ENCODE measurements at regions not wholly inside any gene's neighbourhood (a gene's known extent, or its start where the extent isn't known, plus 50 kb on each side); places are given as distances from the start of the nearest gene placed in this dataset.

DNA sequence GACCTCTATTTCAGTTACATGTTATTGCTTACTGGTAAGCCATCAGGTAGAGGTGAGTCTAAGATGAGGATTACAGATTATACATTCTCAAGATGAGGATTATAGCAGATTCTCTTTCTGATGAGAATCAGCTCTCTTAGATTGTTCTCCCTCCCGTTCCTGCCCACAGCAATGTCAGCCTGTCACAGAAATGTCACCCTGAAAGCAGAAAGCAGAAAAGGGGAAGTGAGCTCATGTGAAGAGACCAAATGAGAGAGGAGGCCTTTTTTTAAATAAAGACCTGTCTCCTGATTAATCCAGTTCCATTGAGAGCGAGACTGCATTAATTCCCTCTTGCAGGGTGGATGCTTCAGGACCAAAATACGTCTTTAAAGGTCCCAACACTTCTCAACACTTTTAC, 445.6 kb downstream of the KCTD12 start:
- Mint-ChIP-seq H3K27me3 (ENCODE audit: unreplicated experiment) (peaks cover 6% of the 10 kb centered on the region), H3K4me3 (ENCODE audit: unreplicated experiment) (no peak overlapping the region), H3K27ac (ENCODE audit: unreplicated experiment) (no peak overlapping the region), H3K9me3 (ENCODE audit: unreplicated experiment) (peaks cover 12% of the 10 kb centered on the region), H3K4me1 (ENCODE audit: unreplicated experiment) (no peaks in the 10 kb centered on the region), H3K36me3 (ENCODE audit: unreplicated experiment) (no peaks in the 10 kb centered on the region)
- TF ChIP-seq, protein P1, sequence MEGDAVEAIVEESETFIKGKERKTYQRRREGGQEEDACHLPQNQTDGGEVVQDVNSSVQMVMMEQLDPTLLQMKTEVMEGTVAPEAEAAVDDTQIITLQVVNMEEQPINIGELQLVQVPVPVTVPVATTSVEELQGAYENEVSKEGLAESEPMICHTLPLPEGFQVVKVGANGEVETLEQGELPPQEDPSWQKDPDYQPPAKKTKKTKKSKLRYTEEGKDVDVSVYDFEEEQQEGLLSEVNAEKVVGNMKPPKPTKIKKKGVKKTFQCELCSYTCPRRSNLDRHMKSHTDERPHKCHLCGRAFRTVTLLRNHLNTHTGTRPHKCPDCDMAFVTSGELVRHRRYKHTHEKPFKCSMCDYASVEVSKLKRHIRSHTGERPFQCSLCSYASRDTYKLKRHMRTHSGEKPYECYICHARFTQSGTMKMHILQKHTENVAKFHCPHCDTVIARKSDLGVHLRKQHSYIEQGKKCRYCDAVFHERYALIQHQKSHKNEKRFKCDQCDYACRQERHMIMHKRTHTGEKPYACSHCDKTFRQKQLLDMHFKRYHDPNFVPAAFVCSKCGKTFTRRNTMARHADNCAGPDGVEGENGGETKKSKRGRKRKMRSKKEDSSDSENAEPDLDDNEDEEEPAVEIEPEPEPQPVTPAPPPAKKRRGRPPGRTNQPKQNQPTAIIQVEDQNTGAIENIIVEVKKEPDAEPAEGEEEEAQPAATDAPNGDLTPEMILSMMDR (IDR thresholded peaks at IDR 0.05), result no peak
- no peak for DNase-seq (ENCODE audit: extremely low spot score, unreplicated experiment)

DNA sequence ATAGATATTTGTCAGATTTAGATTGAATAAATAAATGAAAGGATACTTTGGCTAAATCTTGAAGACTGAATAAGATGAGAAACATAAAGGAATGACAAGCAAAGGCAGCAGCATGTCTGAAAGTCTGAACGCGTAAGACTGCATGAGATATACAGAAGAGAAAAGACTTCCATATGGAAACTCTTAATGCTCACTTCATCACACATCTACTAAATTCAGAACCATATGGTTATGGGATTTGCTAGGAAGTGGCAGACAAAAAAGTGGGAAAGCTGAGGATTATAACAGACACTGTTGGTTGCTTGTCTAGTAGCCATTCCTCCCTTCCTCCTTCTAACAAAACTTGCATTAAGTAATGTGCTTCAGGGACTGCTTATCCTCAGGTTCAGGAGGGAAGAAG, 446.7 kb downstream of the KCTD12 start:
- Mint-ChIP-seq H3K27me3 (ENCODE audit: unreplicated experiment) (peaks cover 6% of the 10 kb centered on the region), H3K4me3 (ENCODE audit: unreplicated experiment) (no peak overlapping the region), H3K4me1 (ENCODE audit: unreplicated experiment) (no peaks in the 10 kb centered on the region), H3K36me3 (ENCODE audit: unreplicated experiment) (no peaks in the 10 kb centered on the region), H3K9me3 (ENCODE audit: unreplicated experiment) (peaks cover 12% of the 10 kb centered on the region), H3K27ac (ENCODE audit: unreplicated experiment) (no peak overlapping the region)
- no peak for DNase-seq (ENCODE audit: extremely low spot score, unreplicated experiment)
- TF ChIP-seq, protein P1 (IDR thresholded peaks at IDR 0.05), result no peak

DNA sequence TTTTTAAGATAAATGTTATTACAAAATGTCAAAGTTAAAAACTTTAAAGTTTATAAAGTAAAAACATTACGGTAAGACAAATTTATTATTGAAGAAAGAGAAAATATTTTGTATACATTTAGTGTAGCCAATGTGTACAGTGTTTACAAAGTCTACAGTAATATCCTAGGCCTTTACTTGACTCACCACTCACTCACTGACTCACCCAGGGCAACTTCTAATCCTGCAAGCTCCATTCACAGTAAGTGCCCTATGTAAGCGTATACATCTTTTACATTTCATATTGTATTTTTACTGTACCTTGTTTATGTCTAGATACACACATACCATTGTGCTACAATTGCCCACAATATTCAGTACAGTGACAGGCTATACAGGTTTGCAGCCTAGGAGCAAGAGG, 448.2 kb downstream of the KCTD12 start:
- no peak for DNase-seq (ENCODE audit: extremely low spot score, unreplicated experiment)
- H3K4me3 Mint-ChIP-seq (ENCODE audit: unreplicated experiment), result no peak overlapping the region
- H3K36me3 Mint-ChIP-seq (ENCODE audit: unreplicated experiment), result no peaks in the 10 kb centered on the region
- TF ChIP-seq, protein P1 (IDR thresholded peaks at IDR 0.05), result no peak
- H3K27ac Mint-ChIP-seq (ENCODE audit: unreplicated experiment), result no peak overlapping the region
- peaks cover 7% of the 10 kb centered on the region for H3K9me3 Mint-ChIP-seq (ENCODE audit: unreplicated experiment)
- H3K27me3 Mint-ChIP-seq (ENCODE audit: unreplicated experiment), result peaks cover 6% of the 10 kb centered on the region
- no peaks in the 10 kb centered on the region for H3K4me1 Mint-ChIP-seq (ENCODE audit: unreplicated experiment)

DNA sequence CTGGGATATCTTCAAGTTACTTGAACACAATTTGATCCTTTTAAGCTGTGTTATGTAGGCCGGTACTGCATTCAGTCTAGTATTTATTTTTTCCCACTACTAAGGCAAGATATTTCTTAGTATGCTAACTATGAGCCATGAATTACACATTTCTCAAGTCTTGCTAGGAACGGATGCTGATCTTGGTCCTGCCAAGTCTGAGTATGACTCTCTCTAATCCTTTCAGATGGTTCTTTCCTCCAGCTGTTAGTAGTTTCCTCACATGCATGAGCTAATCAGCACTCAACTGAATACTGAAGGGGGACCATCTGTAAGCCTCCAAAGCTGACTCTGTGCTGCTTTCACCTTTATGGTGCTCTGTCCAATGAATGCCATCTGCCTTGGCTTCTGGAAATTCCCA, 460.3 kb downstream of the KCTD12 start:
- Mint-ChIP-seq H3K27ac (ENCODE audit: unreplicated experiment) (no peak overlapping the region), H3K36me3 (ENCODE audit: unreplicated experiment) (no peaks in the 10 kb centered on the region), H3K4me3 (ENCODE audit: unreplicated experiment) (no peak overlapping the region), H3K9me3 (ENCODE audit: unreplicated experiment) (no peaks in the 10 kb centered on the region), H3K4me1 (ENCODE audit: unreplicated experiment) (no peaks in the 10 kb centered on the region), H3K27me3 (ENCODE audit: unreplicated experiment) (peaks cover 16% of the 10 kb centered on the region)
- TF ChIP-seq, protein P1 (IDR thresholded peaks at IDR 0.05), result no peak
- DNase-seq (ENCODE audit: extremely low spot score, unreplicated experiment), result no peak

DNA sequence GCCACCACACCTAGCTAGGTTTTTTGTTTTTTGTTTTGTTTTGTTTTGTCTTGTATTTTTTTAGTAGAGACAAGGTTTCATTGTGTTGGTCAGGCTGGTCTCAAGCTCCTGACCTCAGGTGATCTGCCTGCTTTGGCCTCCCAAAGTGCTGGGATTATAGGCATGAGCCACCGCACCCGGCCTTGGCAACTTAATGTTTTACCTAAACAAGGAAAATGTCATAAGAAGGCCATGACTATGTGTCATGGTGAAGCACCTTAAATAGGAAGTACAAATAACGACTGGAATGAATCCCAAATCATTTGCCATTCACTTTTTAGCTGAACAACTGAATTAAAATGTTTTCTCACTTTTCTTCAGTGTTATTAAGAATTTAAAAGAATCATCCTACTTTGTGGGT, 465.2 kb downstream of the KCTD12 start:
- DNase-seq (ENCODE audit: extremely low spot score, unreplicated experiment), result no peak
- TF ChIP-seq, protein P1 (IDR thresholded peaks at IDR 0.05), result no peak
- Mint-ChIP-seq H3K36me3 (ENCODE audit: unreplicated experiment) (no peaks in the 10 kb centered on the region), H3K4me3 (ENCODE audit: unreplicated experiment) (no peak overlapping the region), H3K9me3 (ENCODE audit: unreplicated experiment) (no peaks in the 10 kb centered on the region), H3K27ac (ENCODE audit: unreplicated experiment) (no peak overlapping the region), H3K4me1 (ENCODE audit: unreplicated experiment) (no peaks in the 10 kb centered on the region), H3K27me3 (ENCODE audit: unreplicated experiment) (peaks cover 15% of the 10 kb centered on the region)
